WERI-Rb-1 (cell line): ENCODE measurements at regions not wholly inside any gene's neighbourhood (a gene's known extent, or its start where the extent isn't known, plus 50 kb on each side); places are given as distances from the start of the nearest gene placed in this dataset.

Source experiments
- DNase-seq: peaks from one replicate; pipeline ENCODE4 v3.0.0-alpha.2; 2020
- H3K27ac ChIP-seq: fragments of 250-450 bp; sonication (Bioruptor Pico); 2 replicates; pipeline ENCODE4 v1.5.1; 2020; ENCODE audit warnings: mild to moderate bottlenecking, moderate library complexity
- H3K27me3 ChIP-seq: fragments of 250-450 bp; sonication (Bioruptor Pico); 2 replicates; pipeline ENCODE4 v1.5.1; 2021; ENCODE audit warnings: mild to moderate bottlenecking, low read depth, moderate library complexity; ENCODE audit not compliant: insufficient read depth, severe bottlenecking
- H3K36me3 ChIP-seq: fragments of 250-450 bp; sonication (Bioruptor Pico); 2 replicates; pipeline ENCODE4 v1.5.1; 2020; ENCODE audit warnings: mild to moderate bottlenecking, moderate library complexity
- H3K4me3 ChIP-seq: 2 replicates; pipeline ENCODE4 v1.5.1; 2011; ENCODE audit warnings: low read depth, mild to moderate bottlenecking, control low read depth, low read length
- H3K9me3 ChIP-seq: fragments of 250-450 bp; sonication (Bioruptor Pico); 2 replicates; pipeline ENCODE4 v1.5.1; 2021; ENCODE audit warnings: mild to moderate bottlenecking, moderate library complexity; ENCODE audit not compliant: severe bottlenecking
- CTCF ChIP-seq: IDR thresholded peaks from 2 replicates; pipeline ENCODE4 v1.5.1; 2011; ENCODE audit warnings: low read depth, mild to moderate bottlenecking, control low read depth, inconsistent platforms, low read length

GRCh38 chr10:121130382-121130781 is 279.2 kb downstream of the WDR11 start:
- Histone ChIP-seq H3K36me3 (no peaks in the 10 kb centered on the region), H3K9me3 (peaks cover 2% of the 10 kb centered on the region), H3K27ac (no peak overlapping the region), H3K27me3 (no peaks in the 10 kb centered on the region), H3K4me3 (no peak overlapping the region)
- no peak for TF ChIP-seq CTCF
- no peak for DNase-seq

- Histone ChIP-seq H3K27ac (no peak overlapping the region), H3K36me3 (no peaks in the 10 kb centered on the region), H3K27me3 (no peaks in the 10 kb centered on the region), H3K4me3 (no peak overlapping the region), H3K9me3 (peaks cover 6% of the 10 kb centered on the region)
- TF ChIP-seq CTCF, result no peak
- no peak for DNase-seq
Observed at GRCh38 chr10:121131014-121131413, 279.9 kb downstream of the WDR11 start.

GRCh38 chr10:121131426-121132265 is 280.5 kb downstream of the WDR11 start:
- Histone ChIP-seq H3K36me3 (no peaks in the 10 kb centered on the region), H3K27me3 (no peaks in the 10 kb centered on the region), H3K4me3 (no peak overlapping the region), H3K9me3 (peaks cover 6% of the 10 kb centered on the region), H3K27ac (no peak overlapping the region)
- DNase-seq, result no peak
- TF ChIP-seq CTCF, result no peak

- Histone ChIP-seq H3K27me3 (no peaks in the 10 kb centered on the region), H3K9me3 (peaks cover 6% of the 10 kb centered on the region), H3K36me3 (no peaks in the 10 kb centered on the region), H3K27ac (no peak overlapping the region), H3K4me3 (no peak overlapping the region)
- no peak for DNase-seq
- no peak for TF ChIP-seq CTCF
Observed at GRCh38 chr10:121132273-121132672, 281.1 kb downstream of the WDR11 start.

- TF ChIP-seq CTCF, result no peak
- Histone ChIP-seq H3K27me3 (no peaks in the 10 kb centered on the region), H3K9me3 (peaks cover 6% of the 10 kb centered on the region), H3K27ac (peak overlapping the region; percentile 79), H3K4me3 (no peak overlapping the region), H3K36me3 (no peaks in the 10 kb centered on the region)
- no peak for DNase-seq
Observed at GRCh38 chr10:121133901-121134300, 282.7 kb downstream of the WDR11 start.

GRCh38 chr10:121134711-121135110 is 283.5 kb downstream of the WDR11 start:
- Histone ChIP-seq H3K9me3 (peaks cover 6% of the 10 kb centered on the region), H3K27ac (peak overlapping the region; percentile 79), H3K27me3 (no peaks in the 10 kb centered on the region), H3K36me3 (no peaks in the 10 kb centered on the region), H3K4me3 (no peak overlapping the region)
- peak; percentile 76 for DNase-seq
- TF ChIP-seq CTCF, result no peak
